ENCODE measurements at regions not wholly inside any gene's neighbourhood (a gene's known extent, or its start where the extent isn't known, plus 50 kb on each side); places are given as distances from the start of the nearest gene placed in this dataset.

DNA sequence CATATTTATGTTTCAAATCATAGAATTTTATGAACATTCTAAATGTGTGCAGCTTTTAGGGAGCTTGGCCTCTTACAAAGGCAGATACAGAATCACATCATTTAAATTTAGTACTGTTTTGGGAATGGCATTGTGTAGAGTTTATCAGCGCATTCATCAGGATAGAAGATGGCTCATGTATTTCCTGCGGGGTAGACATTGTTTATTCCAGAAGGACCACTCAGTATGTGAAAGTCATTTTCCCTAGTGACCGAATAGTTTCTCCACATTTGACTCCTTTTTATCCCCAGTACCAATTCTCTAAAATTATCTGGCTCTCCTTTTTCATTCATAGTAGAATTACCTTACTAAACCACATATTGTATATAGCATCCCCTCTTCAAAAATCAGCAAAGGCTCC, 981.9 kb upstream of the ADGRL4 start:
- no peak for TF ChIP-seq SIN3A (IDR thresholded peaks at IDR 0.05; ENCODE audit: borderline replicate concordance, insufficient read depth, low read depth, low read length)
- TF ChIP-seq, protein P1, sequence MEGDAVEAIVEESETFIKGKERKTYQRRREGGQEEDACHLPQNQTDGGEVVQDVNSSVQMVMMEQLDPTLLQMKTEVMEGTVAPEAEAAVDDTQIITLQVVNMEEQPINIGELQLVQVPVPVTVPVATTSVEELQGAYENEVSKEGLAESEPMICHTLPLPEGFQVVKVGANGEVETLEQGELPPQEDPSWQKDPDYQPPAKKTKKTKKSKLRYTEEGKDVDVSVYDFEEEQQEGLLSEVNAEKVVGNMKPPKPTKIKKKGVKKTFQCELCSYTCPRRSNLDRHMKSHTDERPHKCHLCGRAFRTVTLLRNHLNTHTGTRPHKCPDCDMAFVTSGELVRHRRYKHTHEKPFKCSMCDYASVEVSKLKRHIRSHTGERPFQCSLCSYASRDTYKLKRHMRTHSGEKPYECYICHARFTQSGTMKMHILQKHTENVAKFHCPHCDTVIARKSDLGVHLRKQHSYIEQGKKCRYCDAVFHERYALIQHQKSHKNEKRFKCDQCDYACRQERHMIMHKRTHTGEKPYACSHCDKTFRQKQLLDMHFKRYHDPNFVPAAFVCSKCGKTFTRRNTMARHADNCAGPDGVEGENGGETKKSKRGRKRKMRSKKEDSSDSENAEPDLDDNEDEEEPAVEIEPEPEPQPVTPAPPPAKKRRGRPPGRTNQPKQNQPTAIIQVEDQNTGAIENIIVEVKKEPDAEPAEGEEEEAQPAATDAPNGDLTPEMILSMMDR (IDR thresholded peaks at IDR 0.05): no peak
- TF ChIP-seq TCF7L2 (IDR thresholded peaks at IDR 0.05; ENCODE audit: low read depth, low read length): no peak

Measured in Panc1 (cell line).